Fibroblast of the aortic adventitia (primary cell): ENCODE measurements at regions not wholly inside any gene's neighbourhood (a gene's known extent, or its start where the extent isn't known, plus 50 kb on each side); places are given as distances from the start of the nearest gene placed in this dataset.

Experiments
- DNase-seq: peaks from one replicate; pipeline ENCODE4 v3.0.0-alpha.2; 2010; ENCODE audit warnings: low read depth
- H3K4me3 ChIP-seq: 2 replicates; pipeline ENCODE4 v1.5.1; 2011; ENCODE audit warnings: low read depth, mild to moderate bottlenecking, control low read depth, low read length, moderate library complexity
- CTCF ChIP-seq: IDR thresholded peaks from 2 replicates; pipeline ENCODE4 v1.5.1; 2011; ENCODE audit warnings: mild to moderate bottlenecking, low read length, control low read depth, inconsistent platforms; ENCODE audit not compliant: insufficient read depth

- TF ChIP-seq CTCF, result no peak
- DNase-seq, result no peak
- H3K4me3 ChIP-seq, result no peak overlapping the region
Observed at GRCh38 chr15:96184297-96184696, 146.2 kb upstream of the NR2F2 start.

GRCh38 chr15:96186105-96186504 lies 144.4 kb upstream of the NR2F2 start:
- TF ChIP-seq CTCF, result no peak
- H3K4me3 ChIP-seq, result no peak overlapping the region
- no peak for DNase-seq

GRCh38 chr15:96187341-96188305 lies 142.9 kb upstream of the NR2F2 start:
- no peak for DNase-seq
- TF ChIP-seq CTCF, result no peak
- H3K4me3 ChIP-seq, result no peak overlapping the region

GRCh38 chr15:96197721-96198120 lies 132.8 kb upstream of the NR2F2 start:
- no peak overlapping the region for H3K4me3 ChIP-seq
- TF ChIP-seq CTCF, result no peak
- DNase-seq, result no peak

- no peak for TF ChIP-seq CTCF
- no peak for DNase-seq
Observed at GRCh38 chr15:96199111-96199510, 131.4 kb upstream of the NR2F2 start.

GRCh38 chr15:96200357-96200967 lies 130.0 kb upstream of the NR2F2 start:
- no peak overlapping the region for H3K4me3 ChIP-seq
- TF ChIP-seq CTCF, result no peak
- DNase-seq, result no peak

More at GRCh38 chr15:96199111-96199510, 131.4 kb upstream of the NR2F2 start:
- no peak overlapping the region for H3K4me3 ChIP-seq
